HUDEP-2 (cell line): ENCODE measurements at regions not wholly inside any gene's neighbourhood (a gene's known extent, or its start where the extent isn't known, plus 50 kb on each side); places are given as distances from the start of the nearest gene placed in this dataset.
"Not testable (repeated sequence)": the region's sequence is repeated elsewhere in the genome, so short reads cannot be mapped to it uniquely, and the experiment has no call there.

Experiments used
- DNase-seq, 76 experiments: peaks; one replicate each; lab custom pipeline; 2025; ENCODE audit not compliant: unreplicated experiment in 76 of 76; lab: John Stamatoyannopoulos, UW

DNA sequence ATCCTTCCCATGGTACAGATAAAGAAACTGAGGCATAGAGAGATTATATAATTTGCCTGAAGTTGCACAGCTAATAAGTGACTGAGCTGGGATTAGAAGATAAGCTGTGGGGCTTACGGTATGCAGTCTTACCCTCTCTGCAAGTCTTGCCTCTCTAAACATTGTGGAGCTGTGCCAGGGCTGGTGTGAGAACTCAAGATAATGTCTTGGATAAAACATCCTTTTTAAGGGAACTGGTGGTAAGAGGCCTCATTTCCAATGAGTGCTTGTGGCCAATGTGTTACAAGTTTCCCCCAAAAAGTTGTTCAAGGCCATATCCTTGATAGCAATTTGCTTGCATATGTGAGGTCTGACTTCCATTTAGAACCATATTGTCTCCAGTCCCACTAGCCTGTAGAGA lies 84.3 kb upstream of the ETAA1 start:
- DNase-seq, result no peak

DNA sequence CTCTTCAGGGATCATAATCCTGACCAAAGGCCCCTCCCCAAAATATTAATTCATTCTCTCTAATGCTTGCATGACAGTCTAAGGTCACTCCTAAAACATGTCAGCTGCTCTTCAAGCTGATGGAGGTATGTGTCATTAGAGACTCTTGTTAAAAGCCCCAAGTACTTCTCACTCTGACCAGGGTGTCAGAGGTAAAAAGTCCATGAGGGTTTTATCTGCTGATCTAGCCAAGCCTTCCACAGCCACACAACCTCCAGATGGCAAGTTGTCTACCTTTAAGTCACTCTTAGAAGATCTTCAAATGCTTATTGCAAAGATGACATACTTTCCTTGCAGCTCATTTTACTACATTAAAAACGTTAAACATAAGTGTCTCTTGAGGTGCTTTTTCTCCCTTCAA lies 83.6 kb upstream of the ETAA1 start:
- no peak for DNase-seq

DNA sequence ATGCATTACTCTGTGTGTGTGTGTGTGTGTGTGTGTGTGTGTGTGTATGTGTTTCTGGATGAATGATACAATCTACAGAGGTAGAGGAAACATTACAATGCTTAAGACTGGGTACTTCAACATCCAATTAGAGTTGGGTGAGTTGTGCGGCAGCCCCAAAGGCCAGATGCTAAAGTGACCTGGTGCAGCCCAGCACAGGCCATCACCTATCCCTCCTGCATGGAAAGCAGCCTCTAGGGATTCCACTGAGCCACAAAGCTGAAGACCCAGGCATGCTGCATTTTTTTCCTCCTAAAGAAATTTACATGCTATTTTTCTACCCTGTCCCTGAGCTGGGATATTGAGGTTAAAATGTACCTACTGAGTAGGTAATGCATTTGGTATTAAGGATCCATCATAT lies 79.1 kb upstream of the ETAA1 start:
- no peak for DNase-seq

DNA sequence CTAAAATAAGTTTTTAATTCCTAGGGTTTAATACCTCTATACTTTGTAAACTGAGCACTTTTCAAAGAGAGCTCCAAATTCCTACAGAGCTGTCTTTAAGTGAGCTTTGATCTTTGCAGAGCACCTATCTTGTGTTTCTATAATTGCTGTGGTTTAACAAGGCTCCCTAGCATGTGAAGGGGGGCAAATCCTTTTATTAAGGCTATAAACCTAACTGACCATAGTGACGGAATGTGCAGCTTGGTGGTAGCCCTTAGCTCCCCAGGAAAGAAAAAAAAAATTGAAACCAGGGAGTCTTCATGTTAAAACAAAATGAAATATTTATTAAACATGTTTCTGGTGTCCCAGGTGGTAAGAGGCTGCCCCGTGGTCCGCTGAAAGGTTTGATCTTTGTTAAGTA lies 78.6 kb upstream of the ETAA1 start:
- DNase-seq, result no peak

DNA sequence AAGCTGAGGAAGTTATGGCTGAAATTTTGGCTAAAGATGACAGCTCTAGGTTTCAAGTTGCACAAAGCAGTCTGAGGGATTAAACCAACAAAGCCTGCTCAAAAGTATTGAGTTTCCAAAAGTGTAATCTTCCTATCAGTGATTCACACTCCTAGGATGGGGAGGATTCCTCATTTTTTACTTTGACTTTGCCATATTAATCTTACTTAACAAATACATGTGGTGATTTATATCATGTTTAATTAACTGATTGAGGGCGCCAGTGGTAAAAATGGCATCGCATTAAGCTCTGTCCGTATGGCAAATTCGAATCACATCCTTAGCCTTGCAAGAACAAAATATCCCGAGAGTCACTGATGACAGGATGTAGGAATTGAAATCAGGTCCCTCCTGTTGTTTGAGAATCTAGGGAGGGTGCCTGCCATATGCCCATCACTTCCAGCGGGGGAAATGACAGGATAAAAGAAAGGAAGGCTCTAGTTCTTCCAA lies 78.1 kb upstream of the ETAA1 start:
- DNase-seq, result no peak

DNA sequence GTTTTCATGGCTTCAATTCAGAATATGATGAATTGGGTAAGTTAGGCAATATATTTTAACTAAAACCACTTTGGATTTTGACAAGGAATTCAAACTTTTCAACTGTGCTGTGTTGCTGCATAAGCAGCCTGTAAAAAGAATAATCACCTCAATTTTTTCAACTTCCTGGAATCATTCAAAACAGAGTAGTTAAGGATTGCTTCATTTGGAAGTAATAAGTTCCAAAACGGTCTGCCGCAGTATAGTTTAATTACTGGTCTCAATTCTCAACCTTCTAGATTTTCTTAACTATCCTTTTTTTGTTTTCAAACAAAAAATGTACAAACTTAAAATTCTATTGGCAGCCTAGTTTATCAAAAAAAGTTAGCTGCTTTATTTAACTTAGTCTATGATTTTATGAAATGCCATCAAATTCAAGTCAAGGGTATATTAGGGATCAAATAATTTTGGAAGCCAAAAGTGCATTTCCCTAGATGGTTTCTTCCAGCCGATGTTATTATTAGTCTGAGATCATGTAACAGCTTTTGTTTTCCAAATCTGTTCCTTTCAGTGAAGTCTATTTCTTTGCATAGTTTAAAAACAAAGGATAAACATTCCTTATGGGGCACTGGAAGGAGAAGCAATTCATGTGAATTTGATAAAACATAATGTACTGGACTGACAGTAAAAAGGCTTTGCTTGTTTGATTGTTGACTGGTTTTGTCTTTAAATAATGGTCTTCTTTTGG lies 76.1 kb upstream of the ETAA1 start:
- no peak for DNase-seq

DNA sequence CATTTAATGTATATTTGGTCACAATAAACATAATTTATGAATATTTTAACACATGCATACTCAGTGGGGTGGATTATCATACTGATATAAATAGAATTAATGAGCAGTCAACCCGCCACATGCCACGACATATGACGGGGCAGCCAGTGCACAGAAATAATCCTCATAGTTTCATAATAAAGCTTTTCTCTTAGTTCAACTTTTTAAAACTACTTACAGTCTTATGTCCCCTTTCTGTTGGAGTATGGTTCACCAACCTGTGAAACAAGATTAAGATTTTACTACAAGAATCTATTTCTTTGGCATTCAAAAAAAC lies 75.6 kb upstream of the ETAA1 start:
- no peak for DNase-seq

DNA sequence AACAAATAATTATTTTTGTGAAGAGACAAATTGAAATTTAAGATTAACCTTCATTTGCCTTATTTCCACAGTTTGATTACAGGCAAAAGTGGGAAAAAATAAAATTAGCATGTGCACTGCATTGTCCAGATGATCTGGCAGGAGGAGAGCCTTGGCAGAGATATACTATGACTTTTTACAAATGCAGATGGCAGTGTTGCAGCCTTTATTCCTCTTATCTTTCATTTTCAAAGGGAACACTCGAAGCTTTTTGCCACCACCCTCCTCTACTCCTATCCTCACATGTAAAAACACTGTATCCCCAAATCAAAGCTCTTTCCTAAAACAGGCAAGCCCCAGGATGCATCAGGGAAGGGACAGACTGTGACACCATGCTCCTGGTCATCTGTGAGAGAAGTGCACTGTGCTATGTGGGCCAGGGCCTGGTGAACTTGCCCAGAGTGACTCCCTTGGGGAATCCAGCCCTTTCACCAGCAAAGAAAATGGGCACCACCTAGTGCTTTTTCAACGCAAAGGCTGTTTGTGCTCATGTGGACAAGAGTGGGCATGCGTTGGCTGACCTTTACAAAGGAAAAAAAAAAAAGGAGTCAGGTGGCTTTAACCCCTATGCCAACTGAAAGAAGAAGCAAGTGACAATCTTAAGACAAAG lies 74.7 kb upstream of the ETAA1 start:
- peak in 11 of 76 experiments; percentile 2 to 42 (median 9) for DNase-seq

DNA sequence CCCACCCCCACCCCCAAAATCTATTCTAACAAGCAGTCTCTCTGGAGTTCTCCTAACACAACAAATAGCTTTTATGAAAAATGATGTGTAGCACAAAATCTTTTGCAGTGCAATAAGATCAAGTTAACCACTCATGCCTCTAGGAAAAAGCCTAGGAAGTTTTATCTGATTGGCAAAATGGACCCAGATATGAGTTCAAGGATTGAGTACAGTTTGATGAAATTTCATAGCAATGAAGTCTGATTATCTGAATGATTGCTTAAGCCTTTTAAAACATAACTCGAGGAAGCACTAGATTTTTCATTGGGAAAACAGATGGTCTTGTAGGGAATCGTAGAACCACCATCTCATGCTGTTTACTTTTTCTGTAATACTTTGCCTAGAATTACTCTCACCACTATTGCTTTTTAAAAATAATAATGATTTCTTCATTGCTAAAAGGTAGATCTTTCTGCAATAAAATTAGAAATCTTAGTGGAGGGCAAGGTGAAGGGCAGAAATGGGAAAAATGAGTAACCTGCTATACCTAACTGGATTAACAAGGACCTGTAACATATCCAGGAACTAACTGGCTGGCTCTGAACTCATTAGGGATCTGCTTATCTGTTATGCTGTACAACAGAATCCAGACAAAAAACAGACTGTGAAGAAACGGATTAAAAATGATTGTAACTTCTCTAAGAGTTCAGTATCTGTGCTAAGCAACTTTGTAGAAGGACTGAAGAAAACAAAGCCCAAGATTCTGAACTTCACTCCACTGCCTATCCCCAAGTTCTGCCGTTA lies 73.7 kb upstream of the ETAA1 start:
- no peak for DNase-seq

DNA sequence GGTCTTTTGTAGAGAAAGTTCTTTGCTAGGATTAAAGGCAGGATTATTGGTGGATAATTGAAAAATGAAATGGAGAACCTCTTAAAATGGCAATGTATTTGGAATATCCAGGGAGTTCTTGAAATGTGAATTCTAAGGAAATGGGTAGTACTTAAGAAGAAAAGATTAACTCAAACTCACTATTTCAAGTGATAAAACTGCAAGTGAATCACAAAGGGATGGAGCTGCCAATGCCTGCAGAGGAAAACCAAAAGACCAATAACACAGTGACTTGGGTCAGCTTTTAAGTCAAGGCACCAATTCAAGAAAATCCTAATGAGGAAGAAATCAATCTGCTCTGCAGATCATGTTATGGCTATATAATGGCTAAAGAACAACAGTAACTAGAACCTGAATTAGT lies 67.6 kb upstream of the ETAA1 start:
- no peak for DNase-seq

DNA sequence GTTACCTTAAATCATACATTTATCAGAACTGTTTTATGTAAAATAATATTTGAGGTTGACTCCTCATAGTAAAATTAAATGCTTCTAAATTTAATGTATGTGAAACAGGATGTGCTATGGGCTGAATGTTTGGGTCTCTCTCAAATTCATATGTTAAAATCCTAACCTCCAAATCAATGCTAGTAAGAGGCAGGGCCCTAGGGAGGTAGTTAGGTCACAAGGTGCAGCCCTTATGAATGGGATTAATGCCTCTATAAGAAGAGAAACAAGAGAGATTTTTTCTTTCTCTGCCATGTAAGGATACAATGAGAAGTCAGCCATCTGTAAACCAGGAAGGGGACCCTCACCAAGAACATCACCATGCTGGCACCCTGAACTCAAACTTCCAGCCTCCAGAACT lies 67.2 kb upstream of the ETAA1 start:
- DNase-seq, result no peak

DNA sequence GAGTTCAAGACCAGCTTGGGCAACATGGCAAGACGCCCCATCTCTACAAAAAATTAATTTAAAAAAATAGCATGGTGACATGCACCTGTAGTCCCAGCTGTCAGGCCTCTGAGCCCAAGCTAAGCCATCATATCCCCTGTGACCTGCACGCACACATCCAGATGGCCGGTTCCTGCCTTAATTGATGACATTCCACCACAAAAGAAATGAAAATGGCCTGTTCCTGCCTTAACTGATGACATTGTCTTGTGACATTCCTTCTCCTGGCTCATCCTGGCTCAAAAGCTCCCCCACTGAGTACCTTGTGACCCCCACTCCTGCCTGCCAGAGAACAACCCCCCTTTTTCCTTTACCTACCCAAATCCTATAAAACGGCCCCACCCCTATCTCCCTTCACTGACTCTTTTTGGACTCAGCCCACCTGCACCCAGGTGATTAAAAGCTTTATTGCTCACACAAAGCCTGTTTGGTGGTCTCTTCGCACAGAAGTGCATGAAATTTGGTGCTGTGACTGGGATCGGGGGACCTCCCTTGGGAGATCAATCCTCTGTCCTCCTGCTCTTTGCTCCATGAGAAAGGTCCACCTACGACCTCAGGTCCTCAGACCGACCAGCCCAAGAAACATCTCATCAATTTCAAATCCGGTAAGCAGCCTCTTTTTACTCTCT lies 65.6 kb upstream of the ETAA1 start:
- not testable (repeated sequence) for DNase-seq

DNA sequence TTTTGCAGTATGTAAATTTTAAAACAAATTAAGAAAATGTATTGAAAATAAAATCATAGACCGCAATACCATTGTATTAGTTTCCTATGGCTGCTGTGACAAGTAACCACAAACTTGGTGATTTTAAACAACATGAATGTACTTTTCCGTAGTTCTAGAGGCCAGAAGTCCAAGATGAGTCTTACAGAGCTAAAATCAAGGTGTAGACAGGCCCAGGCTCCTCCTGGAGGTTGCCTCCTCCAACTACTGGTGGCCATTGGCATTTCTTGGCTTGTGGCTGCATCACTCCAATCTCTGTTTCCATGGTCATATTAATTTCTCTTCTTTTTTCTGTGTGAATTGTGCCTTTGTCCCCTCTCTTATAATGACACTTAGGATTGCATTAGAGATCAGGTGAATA lies 59.2 kb upstream of the ETAA1 start:
- no peak for DNase-seq

DNA sequence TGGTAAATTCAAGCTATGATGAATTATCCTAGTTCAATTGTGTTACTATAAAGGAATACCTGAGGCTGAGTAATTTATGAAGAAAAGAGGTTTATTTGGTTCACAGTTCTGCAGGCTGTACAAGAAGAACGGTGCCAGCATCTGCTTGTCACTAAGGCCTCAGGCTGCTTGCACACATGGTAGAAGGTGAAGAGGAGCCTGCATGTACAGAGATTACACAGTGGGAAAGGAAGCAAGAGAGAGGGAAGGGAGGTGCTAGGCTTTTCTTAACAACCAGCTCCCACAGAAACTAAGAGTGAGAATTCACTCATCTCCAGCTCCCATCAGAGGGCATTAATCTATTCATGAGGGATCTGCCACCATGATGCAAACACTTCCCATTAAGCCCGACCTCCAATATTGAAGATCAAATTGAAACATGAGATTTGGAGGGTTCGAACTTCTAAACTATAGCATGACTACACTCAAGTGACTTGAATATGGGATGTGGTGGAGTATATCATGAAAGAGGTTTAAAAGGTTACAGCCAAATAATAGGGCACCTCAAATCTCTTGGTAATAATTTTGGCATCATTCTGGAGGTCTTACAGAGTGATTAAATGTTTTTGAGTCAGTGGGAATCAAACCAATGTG lies 58.4 kb upstream of the ETAA1 start:
- no peak for DNase-seq

DNA sequence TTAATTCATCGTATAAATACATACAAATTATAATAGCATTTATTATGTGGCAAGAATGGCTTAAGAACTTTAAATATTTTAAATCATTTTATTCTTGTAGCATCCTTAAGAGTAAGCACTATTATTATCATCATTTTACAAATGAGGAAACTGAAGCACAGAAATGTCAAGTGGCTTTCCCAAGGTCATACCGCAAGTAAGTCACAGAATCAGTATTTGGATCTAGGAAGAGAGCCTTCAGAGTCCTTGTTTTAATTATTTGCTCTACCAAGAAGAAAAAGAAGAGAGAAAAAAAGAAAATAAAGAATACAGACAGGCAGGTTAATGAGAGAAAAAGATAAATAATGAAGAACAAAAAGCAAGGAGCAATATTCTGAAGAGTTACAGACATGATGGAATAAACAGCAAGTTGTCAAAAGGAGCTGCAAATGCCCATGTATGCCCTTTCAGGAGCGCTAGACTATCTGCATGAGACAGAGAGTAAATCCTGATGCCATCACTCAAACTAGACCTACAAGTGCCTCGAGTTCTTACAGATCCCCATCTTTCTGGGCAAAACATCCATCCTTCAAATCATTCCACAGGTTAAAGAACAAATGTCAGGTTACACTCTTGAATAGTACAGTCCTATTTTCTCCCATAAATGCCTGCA lies 57.8 kb upstream of the ETAA1 start:
- no peak for DNase-seq

DNA sequence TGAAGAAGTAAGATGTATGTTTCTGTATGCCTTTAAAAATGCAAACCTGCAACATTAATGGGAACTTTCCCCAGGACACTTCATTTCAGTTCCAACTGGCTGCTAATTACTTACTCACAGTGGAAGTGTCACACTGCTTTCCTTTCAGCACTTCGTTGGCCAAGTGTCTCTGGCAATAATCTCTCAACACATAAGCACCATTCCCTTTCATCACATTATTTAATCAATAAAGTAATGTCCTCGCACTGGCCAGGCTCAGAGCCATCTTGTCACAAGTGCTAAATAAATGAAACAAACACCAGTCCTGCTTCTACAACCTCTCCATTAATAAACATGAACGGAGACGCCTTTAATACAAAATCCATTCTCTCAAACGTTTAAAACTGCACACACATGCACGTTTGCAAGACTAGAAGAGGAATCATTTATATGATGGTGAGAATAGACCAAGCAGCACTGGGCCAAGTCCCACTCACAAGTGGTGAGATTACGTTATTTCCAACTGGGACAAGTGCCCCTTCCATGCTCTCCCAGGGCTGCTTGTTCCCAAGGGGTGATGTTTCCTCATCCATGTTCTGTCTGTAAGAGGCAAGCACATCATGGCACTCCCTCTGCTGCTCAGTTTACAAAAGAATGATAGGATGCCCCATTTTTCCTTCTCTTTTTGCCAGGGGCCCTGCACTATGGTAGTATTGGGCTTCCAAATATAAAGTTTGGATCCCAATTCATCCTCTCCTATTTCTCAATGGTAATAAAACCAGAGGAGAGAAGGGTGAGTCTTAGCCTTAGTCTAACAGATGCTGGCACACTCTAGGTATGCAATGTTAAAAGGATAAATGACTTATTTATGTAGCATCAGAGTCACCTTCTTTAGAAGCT lies 56.8 kb upstream of the ETAA1 start:
- no peak for DNase-seq

DNA sequence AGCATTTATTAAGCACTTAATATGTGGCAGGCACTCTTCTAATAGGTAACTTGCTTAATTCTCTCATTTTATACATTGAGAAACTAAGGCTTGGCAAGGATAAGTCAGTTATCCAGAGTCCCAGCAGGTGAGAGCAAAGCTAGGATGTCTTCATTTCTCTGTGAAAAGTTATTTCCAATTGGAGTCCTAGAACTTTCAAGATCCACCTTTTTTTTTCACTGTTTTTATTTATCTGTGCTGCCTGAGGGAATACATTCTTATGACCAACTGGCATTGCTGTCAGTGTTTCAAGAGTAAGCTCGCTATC lies 56.2 kb upstream of the ETAA1 start:
- no peak for DNase-seq

DNA sequence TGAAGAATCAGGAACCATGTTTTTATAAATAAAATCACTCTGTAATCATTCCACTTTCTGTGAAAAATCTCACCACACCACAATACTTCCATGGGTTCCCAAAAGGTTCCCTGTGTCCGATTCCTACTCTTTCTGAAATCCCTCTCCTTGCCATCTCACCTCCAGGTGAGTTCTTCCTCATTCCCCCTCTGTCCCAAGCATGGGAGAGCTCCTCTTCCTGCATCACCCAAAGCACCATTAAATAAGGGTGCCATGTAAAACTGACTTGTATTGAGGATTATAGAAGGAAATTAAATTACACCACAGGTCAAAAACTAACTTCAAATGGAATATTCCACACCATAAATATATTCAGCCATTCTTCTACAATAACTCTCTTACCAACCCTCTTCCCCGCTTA lies 55.8 kb upstream of the ETAA1 start:
- DNase-seq, result no peak

DNA sequence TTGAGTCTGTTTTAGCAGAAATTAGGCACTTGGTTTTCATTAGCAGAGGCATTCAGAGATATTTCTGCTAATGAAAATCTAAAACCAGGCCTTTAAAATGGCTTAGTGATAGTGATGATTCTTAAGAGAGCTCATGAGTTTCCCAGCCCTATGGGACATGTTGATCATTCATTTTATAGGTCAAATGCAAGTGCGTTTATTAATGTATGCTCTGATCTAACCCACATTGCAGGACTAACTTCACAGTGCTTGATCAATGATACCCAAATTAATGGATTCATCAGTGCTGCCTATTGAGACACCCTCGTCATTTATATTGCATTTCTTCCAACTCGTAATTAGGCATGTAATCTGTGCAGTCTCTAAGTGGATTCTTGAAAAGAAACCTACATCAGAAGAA lies 54.7 kb upstream of the ETAA1 start:
- no peak for DNase-seq
